ENCODE measurements at regions not wholly inside any gene's neighbourhood (a gene's known extent, or its start where the extent isn't known, plus 50 kb on each side); places are given as distances from the start of the nearest gene placed in this dataset.

DNA sequence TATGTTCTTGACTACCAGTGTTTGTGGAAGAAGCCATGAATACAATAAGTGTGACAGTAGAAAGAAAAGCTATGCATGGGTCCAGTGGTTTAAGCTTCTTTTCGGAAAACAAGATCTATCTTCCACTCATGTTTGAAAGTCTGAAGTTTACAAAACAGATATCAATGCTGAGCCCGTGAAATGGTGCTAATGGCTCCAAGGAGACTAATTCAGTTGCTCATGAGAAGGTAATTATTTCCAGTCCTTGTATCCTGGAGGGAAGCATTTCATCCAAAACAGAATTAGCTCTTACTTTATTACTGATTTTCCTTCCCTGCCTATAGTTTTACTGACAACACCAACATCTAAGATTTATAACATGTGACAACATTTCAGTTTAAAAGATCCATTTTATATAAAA is 1364.9 kb downstream of the PCDH9 start:
- DNase-seq (ENCODE audit: low spot score), result no peak

GRCh38 chr13:65864039-65864438 is 1366.1 kb downstream of the PCDH9 start:
- no peaks in the 10 kb centered on the region for H4K20me1 ChIP-seq (ENCODE audit: insufficient read depth, poor library complexity, severe bottlenecking)
- H3K4me3 ChIP-seq, result no peak overlapping the region
- 95% methylated on average over 1 of the region's 1 CpG for WGBS (ENCODE audit: low lambda C conversion rate, missing lambda C conversion rate)
- no peaks in the 10 kb centered on the region for H3K9me2 ChIP-seq (replicated peaks; ENCODE audit: insufficient read depth)
- no peak for DNase-seq (ENCODE audit: low spot score)
- H2AFZ ChIP-seq, result no peak overlapping the region
- H3K4me2 ChIP-seq, result no peak overlapping the region
- H3K27ac ChIP-seq, result no peak overlapping the region
- H3K27me3 ChIP-seq, result no peaks in the 10 kb centered on the region
- H3K4me1 ChIP-seq (ENCODE audit: insufficient read depth), result no peaks in the 10 kb centered on the region
- no peaks in the 10 kb centered on the region for H3K79me2 ChIP-seq
- no peaks in the 10 kb centered on the region for H3K9me3 ChIP-seq (ENCODE audit: low read depth)
- no peaks in the 10 kb centered on the region for H3K36me3 ChIP-seq (replicated peaks; ENCODE audit: insufficient read depth, low read depth)
- TF ChIP-seq EZH2 (IDR thresholded peaks at IDR 0.05; ENCODE audit: borderline replicate concordance) (no peak), EZH2phosphoT487 (IDR thresholded peaks at IDR 0.05; ENCODE audit: low read depth, severe bottlenecking, unreplicated experiment) (no peak), CTCF (IDR thresholded peaks at IDR 0.05; ENCODE audit: poor library complexity) (no peak)

More for the DNA sequence above, 1364.9 kb downstream of the PCDH9 start:
- TF ChIP-seq EZH2 (IDR thresholded peaks at IDR 0.05; ENCODE audit: borderline replicate concordance) (no peak), CTCF (IDR thresholded peaks at IDR 0.05; ENCODE audit: poor library complexity) (no peak), EZH2phosphoT487 (IDR thresholded peaks at IDR 0.05; ENCODE audit: low read depth, severe bottlenecking, unreplicated experiment) (no peak)
- Histone ChIP-seq H3K4me3 (no peak overlapping the region), H2AFZ (no peak overlapping the region), H3K79me2 (no peaks in the 10 kb centered on the region), H3K27me3 (no peaks in the 10 kb centered on the region), H3K27ac (no peak overlapping the region), H3K4me2 (no peak overlapping the region), H4K20me1 (ENCODE audit: insufficient read depth, poor library complexity, severe bottlenecking) (no peaks in the 10 kb centered on the region), H3K4me1 (ENCODE audit: insufficient read depth) (no peaks in the 10 kb centered on the region), H3K36me3 (replicated peaks; ENCODE audit: insufficient read depth, low read depth) (no peaks in the 10 kb centered on the region), H3K9me3 (ENCODE audit: low read depth) (no peaks in the 10 kb centered on the region), H3K9me2 (replicated peaks; ENCODE audit: insufficient read depth) (no peaks in the 10 kb centered on the region)
- 74% methylated on average over 2 of the region's 2 CpGs for WGBS (ENCODE audit: low lambda C conversion rate, missing lambda C conversion rate)

GRCh38 chr13:65860306-65860705 is 1369.8 kb downstream of the PCDH9 start:
- Histone ChIP-seq H3K27me3 (no peaks in the 10 kb centered on the region), H3K4me2 (no peak overlapping the region), H3K27ac (no peak overlapping the region), H3K79me2 (no peaks in the 10 kb centered on the region), H3K4me3 (no peak overlapping the region), H2AFZ (no peak overlapping the region), H3K4me1 (ENCODE audit: insufficient read depth) (no peaks in the 10 kb centered on the region), H3K9me2 (replicated peaks; ENCODE audit: insufficient read depth) (no peaks in the 10 kb centered on the region), H4K20me1 (ENCODE audit: insufficient read depth, poor library complexity, severe bottlenecking) (no peaks in the 10 kb centered on the region), H3K36me3 (replicated peaks; ENCODE audit: insufficient read depth, low read depth) (no peaks in the 10 kb centered on the region), H3K9me3 (ENCODE audit: low read depth) (no peaks in the 10 kb centered on the region)
- WGBS (ENCODE audit: low lambda C conversion rate, missing lambda C conversion rate), result 80% methylated on average over 2 of the region's 2 CpGs
- no peak for DNase-seq (ENCODE audit: low spot score)
- TF ChIP-seq EZH2phosphoT487 (IDR thresholded peaks at IDR 0.05; ENCODE audit: low read depth, severe bottlenecking, unreplicated experiment) (no peak), EZH2 (IDR thresholded peaks at IDR 0.05; ENCODE audit: borderline replicate concordance) (no peak), CTCF (IDR thresholded peaks at IDR 0.05; ENCODE audit: poor library complexity) (no peak)

Data from hepatocyte (in vitro differentiated cells).